H9 (cell line): ENCODE measurements at regions not wholly inside any gene's neighbourhood (a gene's known extent, or its start where the extent isn't known, plus 50 kb on each side); places are given as distances from the start of the nearest gene placed in this dataset.

Experiments used
- DNase-seq: peaks from one replicate; pipeline ENCODE4 v3.0.0-alpha.2; 2017
- H2AFZ ChIP-seq: one replicate; pipeline ENCODE4 v1.6.1; 2013; ENCODE audit warnings: mild to moderate bottlenecking, low read length, control low read depth, moderate library complexity
- H2AK5ac ChIP-seq: 2 replicates; pipeline ENCODE4 v1.6.1; 2013; ENCODE audit warnings: low read length, control low read depth, mixed read lengths; ENCODE audit not compliant: insufficient read length
- H2BK120ac ChIP-seq: one replicate; pipeline ENCODE4 v1.6.1; 2013; ENCODE audit warnings: low read depth, mild to moderate bottlenecking, low read length, control low read depth, inconsistent platforms; ENCODE audit not compliant: poor library complexity, severe bottlenecking
- H2BK12ac ChIP-seq: 2 replicates; pipeline ENCODE4 v1.6.1; 2013; ENCODE audit warnings: low read length, control low read depth, mixed read lengths, low read depth; ENCODE audit not compliant: insufficient read length
- H2BK15ac ChIP-seq: 2 replicates; pipeline ENCODE4 v1.6.1; 2013; ENCODE audit warnings: low read depth, low read length, control low read depth
- H2BK20ac ChIP-seq: one replicate; pipeline ENCODE4 v1.6.1; 2013; ENCODE audit warnings: low read depth, mild to moderate bottlenecking, low read length, control low read depth, inconsistent platforms; ENCODE audit not compliant: poor library complexity, severe bottlenecking
- H2BK5ac ChIP-seq: 2 replicates; pipeline ENCODE4 v1.6.1; 2013; ENCODE audit warnings: low read length, control low read depth, mixed read lengths; ENCODE audit not compliant: insufficient read length
- H3K14ac ChIP-seq: 2 replicates; pipeline ENCODE4 v1.6.1; 2013; ENCODE audit warnings: low read length, control low read depth; ENCODE audit not compliant: insufficient read depth
- H3K18ac ChIP-seq: 2 replicates; pipeline ENCODE4 v1.6.1; 2013; ENCODE audit warnings: low read depth, mild to moderate bottlenecking, mixed read lengths, low read length, control low read depth; ENCODE audit not compliant: insufficient read length
- H3K23ac ChIP-seq: 2 replicates; pipeline ENCODE4 v1.6.1; 2013; ENCODE audit warnings: low read length, control low read depth, mixed read lengths, low read depth; ENCODE audit not compliant: insufficient read length
- H3K23me2 ChIP-seq: 2 replicates; pipeline ENCODE4 v1.6.1; 2013; ENCODE audit warnings: low read depth, mild to moderate bottlenecking, mixed read lengths, low read length, control low read depth; ENCODE audit not compliant: insufficient read length, poor library complexity, severe bottlenecking
- H3K27ac ChIP-seq: 2 replicates; pipeline ENCODE4 v1.5.1; 2013; ENCODE audit warnings: low read length, control low read depth, mixed read lengths, low read depth; ENCODE audit not compliant: insufficient read length
- H3K27me3 ChIP-seq: 2 replicates; pipeline ENCODE4 v1.6.1; 2013; ENCODE audit warnings: low read length, control low read depth, inconsistent platforms; ENCODE audit not compliant: insufficient read depth
- H3K4ac ChIP-seq: 2 replicates; pipeline ENCODE4 v1.6.1; 2013; ENCODE audit warnings: low read depth, mild to moderate bottlenecking, control low read depth, inconsistent platforms, low read length, moderate library complexity
- H3K4me1 ChIP-seq: 2 replicates; pipeline ENCODE4 v1.6.1; 2013; ENCODE audit warnings: low read length, control low read depth, inconsistent platforms; ENCODE audit not compliant: insufficient read depth
- H3K4me2 ChIP-seq: 2 replicates; pipeline ENCODE4 v1.6.1; 2013; ENCODE audit warnings: low read length, control low read depth, mixed read lengths; ENCODE audit not compliant: insufficient read length, insufficient read depth
- H3K56ac ChIP-seq: 2 replicates; pipeline ENCODE4 v1.6.1; 2013; ENCODE audit warnings: low read depth, mild to moderate bottlenecking, mixed read lengths, low read length, control low read depth; ENCODE audit not compliant: insufficient read length
- H3K79me1 ChIP-seq: 2 replicates; pipeline ENCODE4 v1.6.1; 2013; ENCODE audit warnings: low read depth, mild to moderate bottlenecking, moderate library complexity, low read length, control low read depth, inconsistent platforms; ENCODE audit not compliant: insufficient read depth, poor library complexity, severe bottlenecking
- H3K79me2 ChIP-seq: 2 replicates; pipeline ENCODE4 v1.6.1; 2013; ENCODE audit warnings: low read length, control low read depth, inconsistent platforms; ENCODE audit not compliant: insufficient read depth
- H3K9ac ChIP-seq: 2 replicates; pipeline ENCODE4 v1.6.1; 2013; ENCODE audit warnings: low read length, control low read depth, mixed read lengths; ENCODE audit not compliant: insufficient read length; ENCODE audit errors: extremely low read depth
- H3K9me3 ChIP-seq: one replicate; pipeline ENCODE4 v1.6.1; 2013; ENCODE audit warnings: low read depth, low read length, inconsistent platforms; ENCODE audit not compliant: control insufficient read depth
- H3T11ph ChIP-seq: one replicate; pipeline ENCODE4 v1.6.1; 2013; ENCODE audit warnings: mild to moderate bottlenecking, low read length, control low read depth, inconsistent platforms
- H4K20me1 ChIP-seq: one replicate; pipeline ENCODE4 v1.6.1; 2013; ENCODE audit not compliant: control insufficient read depth, insufficient read length, insufficient read depth
- H4K5ac ChIP-seq: 2 replicates; pipeline ENCODE4 v1.6.1; 2013; ENCODE audit warnings: low read depth, mild to moderate bottlenecking, mixed read lengths, low read length, control low read depth; ENCODE audit not compliant: insufficient read length
- H4K8ac ChIP-seq: replicated peaks from 2 replicates; pipeline ENCODE4 v1.6.1; 2013; ENCODE audit warnings: low read length, control low read depth, mixed read lengths, low read depth; ENCODE audit not compliant: insufficient read length
- H4K91ac ChIP-seq: 2 replicates; pipeline ENCODE4 v1.6.1; 2013; ENCODE audit warnings: low read depth, mild to moderate bottlenecking, moderate library complexity, mixed read lengths, low read length, control low read depth; ENCODE audit not compliant: insufficient read length
- H3K27ac Mint-ChIP-seq, 3 experiments: 2 replicates in 2 of 3; 3 replicates in 1 of 3; pipeline ENCODE4 v1.8.0; 2020 to 2021; ENCODE audit warnings: mixed read lengths in 3 of 3, mild to moderate bottlenecking in 1 of 3, moderate library complexity in 1 of 3
- H3K27me3 Mint-ChIP-seq: 2 replicates; pipeline ENCODE4 v1.8.0; 2021; ENCODE audit warnings: low read depth, mild to moderate bottlenecking, moderate library complexity, mixed read lengths
- H3K36me3 Mint-ChIP-seq, 3 experiments: 2 replicates in 2 of 3; 3 replicates in 1 of 3; pipeline ENCODE4 v1.8.0; 2020 to 2021; ENCODE audit warnings: low read depth in 3 of 3, mixed read lengths in 3 of 3; ENCODE audit not compliant: insufficient read depth in 1 of 3
- H3K4me1 Mint-ChIP-seq, 2 experiments: 2 replicates each; pipeline ENCODE4 v1.8.0; 2020; ENCODE audit warnings: mixed read lengths in 2 of 2
- H3K4me3 Mint-ChIP-seq, 2 experiments: 2 replicates in 1 of 2; 3 replicates in 1 of 2; pipeline ENCODE4 v1.8.0; 2020 to 2021; ENCODE audit warnings: mild to moderate bottlenecking in 2 of 2, mixed read lengths in 2 of 2, moderate library complexity in 1 of 2
- H3K9me3 Mint-ChIP-seq, 2 experiments: 2 replicates in 1 of 2; 3 replicates in 1 of 2; pipeline ENCODE4 v1.8.0; 2020; ENCODE audit warnings: mild to moderate bottlenecking in 2 of 2, mixed read lengths in 2 of 2, moderate library complexity in 1 of 2
- WGBS: extraction: QIAGEN DNeasy Blood & Tissue Kit; methylation state at CpG from one replicate; pipeline ENCODE4 v1.1.7; 2013; ENCODE audit warnings: missing lambda C conversion rate, low lambda C conversion rate, mixed read lengths; ENCODE audit not compliant: insufficient read length; ENCODE audit errors: extremely low coverage; 5-methylcytosine and 5-hydroxymethylcytosine counted together
- TF ChIP-seq, protein P1 (sequence below): fragments of 200-600 bp; sonication (generic); conservative IDR thresholded peaks from 3 replicates; pipeline ENCODE4 v1.8.0; 2021; ENCODE audit warnings: antibody characterized with exemption, mild to moderate bottlenecking

- Histone ChIP-seq H3K27ac (no peak overlapping the region), H3K18ac (no peak overlapping the region), H2AFZ (no peak overlapping the region), H4K5ac (no peak overlapping the region), H4K91ac (no peak overlapping the region), H3K79me2 (no peaks in the 10 kb centered on the region), H3K56ac (no peak overlapping the region), H2BK15ac (no peak overlapping the region), H4K20me1 (no peaks in the 10 kb centered on the region), H2BK120ac (no peak overlapping the region), H3T11ph (no peak overlapping the region), H3K4me2 (no peak overlapping the region), H3K4ac (no peak overlapping the region), H3K79me1 (no peaks in the 10 kb centered on the region), H2BK5ac (no peak overlapping the region), H2AK5ac (no peak overlapping the region), H3K27me3 (no peaks in the 10 kb centered on the region), H3K14ac (no peak overlapping the region), H3K9me3 (no peaks in the 10 kb centered on the region), H4K8ac (no peak overlapping the region), H3K23ac (no peak overlapping the region), H3K4me1 (no peaks in the 10 kb centered on the region), H2BK20ac (no peak overlapping the region), H3K9ac (no peak overlapping the region), H3K23me2 (no peaks in the 10 kb centered on the region), H2BK12ac (no peak overlapping the region)
- WGBS: 100% methylated on average over 1 of the region's 3 CpGs
- TF ChIP-seq, protein P1, sequence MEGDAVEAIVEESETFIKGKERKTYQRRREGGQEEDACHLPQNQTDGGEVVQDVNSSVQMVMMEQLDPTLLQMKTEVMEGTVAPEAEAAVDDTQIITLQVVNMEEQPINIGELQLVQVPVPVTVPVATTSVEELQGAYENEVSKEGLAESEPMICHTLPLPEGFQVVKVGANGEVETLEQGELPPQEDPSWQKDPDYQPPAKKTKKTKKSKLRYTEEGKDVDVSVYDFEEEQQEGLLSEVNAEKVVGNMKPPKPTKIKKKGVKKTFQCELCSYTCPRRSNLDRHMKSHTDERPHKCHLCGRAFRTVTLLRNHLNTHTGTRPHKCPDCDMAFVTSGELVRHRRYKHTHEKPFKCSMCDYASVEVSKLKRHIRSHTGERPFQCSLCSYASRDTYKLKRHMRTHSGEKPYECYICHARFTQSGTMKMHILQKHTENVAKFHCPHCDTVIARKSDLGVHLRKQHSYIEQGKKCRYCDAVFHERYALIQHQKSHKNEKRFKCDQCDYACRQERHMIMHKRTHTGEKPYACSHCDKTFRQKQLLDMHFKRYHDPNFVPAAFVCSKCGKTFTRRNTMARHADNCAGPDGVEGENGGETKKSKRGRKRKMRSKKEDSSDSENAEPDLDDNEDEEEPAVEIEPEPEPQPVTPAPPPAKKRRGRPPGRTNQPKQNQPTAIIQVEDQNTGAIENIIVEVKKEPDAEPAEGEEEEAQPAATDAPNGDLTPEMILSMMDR: peak; percentile 51
- peaks cover 49% of the 10 kb centered on the region for H3K27me3 Mint-ChIP-seq
- H3K4me3 Mint-ChIP-seq: no peak overlapping the region
- H3K4me1 Mint-ChIP-seq: peaks cover 13 to 26% of the 10 kb centered on the region in 2 experiments
- no peak for DNase-seq
- H3K9me3 Mint-ChIP-seq: no peaks in the 10 kb centered on the region
- no peak overlapping the region for H3K27ac Mint-ChIP-seq
- no peaks in the 10 kb centered on the region for H3K36me3 Mint-ChIP-seq
These were observed 52.3 kb upstream of the TBCA start for GRCh38 chr5:77828445-77828844.
